GM12865 (cell line): ENCODE measurements at regions not wholly inside any gene's neighbourhood (a gene's known extent, or its start where the extent isn't known, plus 50 kb on each side); places are given as distances from the start of the nearest gene placed in this dataset.

Experiments
- DNase-seq: peaks from one replicate; pipeline ENCODE4 v3.0.0; 2010; ENCODE audit warnings: low read depth
- H3K4me3 ChIP-seq: 2 replicates; pipeline ENCODE4 v1.5.1; 2011; ENCODE audit warnings: mild to moderate bottlenecking, low read depth, low read length, control low read depth
- TF ChIP-seq, protein P1 (sequence below): IDR thresholded peaks from 2 replicates; pipeline ENCODE4 v1.5.1; 2011; ENCODE audit warnings: low read length, control low read depth, low read depth, inconsistent platforms; ENCODE audit not compliant: insufficient read depth; ENCODE audit errors: missing control alignments

DNA sequence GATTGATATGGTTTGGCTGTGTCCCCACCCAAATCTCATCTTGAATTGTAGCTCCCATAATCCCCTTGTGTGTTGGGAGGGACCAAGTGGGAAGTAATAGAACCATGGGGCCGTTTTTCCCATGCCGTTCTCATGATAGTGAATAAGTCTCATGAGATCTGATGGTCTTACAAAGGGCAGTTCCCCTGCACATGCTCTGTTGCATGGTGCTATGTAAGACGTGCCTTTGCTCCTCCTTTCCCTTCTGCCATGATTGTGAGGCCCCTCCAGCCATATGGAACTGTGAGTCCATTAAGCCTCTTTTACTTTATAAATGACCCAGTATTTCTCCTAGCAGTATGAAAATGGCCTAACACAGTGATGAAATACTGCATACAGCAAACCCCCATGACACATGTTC is 84.8 kb upstream of the SELENOP start:
- TF ChIP-seq, protein P1, sequence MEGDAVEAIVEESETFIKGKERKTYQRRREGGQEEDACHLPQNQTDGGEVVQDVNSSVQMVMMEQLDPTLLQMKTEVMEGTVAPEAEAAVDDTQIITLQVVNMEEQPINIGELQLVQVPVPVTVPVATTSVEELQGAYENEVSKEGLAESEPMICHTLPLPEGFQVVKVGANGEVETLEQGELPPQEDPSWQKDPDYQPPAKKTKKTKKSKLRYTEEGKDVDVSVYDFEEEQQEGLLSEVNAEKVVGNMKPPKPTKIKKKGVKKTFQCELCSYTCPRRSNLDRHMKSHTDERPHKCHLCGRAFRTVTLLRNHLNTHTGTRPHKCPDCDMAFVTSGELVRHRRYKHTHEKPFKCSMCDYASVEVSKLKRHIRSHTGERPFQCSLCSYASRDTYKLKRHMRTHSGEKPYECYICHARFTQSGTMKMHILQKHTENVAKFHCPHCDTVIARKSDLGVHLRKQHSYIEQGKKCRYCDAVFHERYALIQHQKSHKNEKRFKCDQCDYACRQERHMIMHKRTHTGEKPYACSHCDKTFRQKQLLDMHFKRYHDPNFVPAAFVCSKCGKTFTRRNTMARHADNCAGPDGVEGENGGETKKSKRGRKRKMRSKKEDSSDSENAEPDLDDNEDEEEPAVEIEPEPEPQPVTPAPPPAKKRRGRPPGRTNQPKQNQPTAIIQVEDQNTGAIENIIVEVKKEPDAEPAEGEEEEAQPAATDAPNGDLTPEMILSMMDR = no peak
- no peak overlapping the region for H3K4me3 ChIP-seq
- no peak for DNase-seq

DNA sequence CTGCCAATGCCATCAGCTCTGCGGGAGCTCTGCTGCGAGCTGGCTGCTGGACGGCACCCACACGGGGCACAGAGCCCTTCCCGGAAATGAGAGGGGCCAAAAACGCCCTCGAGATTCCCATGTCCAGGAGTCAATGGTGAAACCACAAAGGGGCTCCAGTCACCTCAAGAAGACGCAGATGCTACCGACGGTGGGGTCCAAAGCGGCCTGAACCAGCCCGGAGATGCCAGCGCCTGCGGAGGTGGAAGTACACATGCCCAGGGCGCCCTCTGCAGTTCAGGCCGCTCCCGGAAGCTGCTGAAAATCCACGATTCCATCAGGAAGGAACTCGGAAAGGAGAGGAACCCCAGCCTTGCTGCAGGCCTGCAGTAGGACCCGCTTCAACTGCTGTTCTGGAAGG is 82.4 kb upstream of the SELENOP start:
- TF ChIP-seq, protein P1 = no peak
- H3K4me3 ChIP-seq = no peak overlapping the region
- DNase-seq = no peak

DNA sequence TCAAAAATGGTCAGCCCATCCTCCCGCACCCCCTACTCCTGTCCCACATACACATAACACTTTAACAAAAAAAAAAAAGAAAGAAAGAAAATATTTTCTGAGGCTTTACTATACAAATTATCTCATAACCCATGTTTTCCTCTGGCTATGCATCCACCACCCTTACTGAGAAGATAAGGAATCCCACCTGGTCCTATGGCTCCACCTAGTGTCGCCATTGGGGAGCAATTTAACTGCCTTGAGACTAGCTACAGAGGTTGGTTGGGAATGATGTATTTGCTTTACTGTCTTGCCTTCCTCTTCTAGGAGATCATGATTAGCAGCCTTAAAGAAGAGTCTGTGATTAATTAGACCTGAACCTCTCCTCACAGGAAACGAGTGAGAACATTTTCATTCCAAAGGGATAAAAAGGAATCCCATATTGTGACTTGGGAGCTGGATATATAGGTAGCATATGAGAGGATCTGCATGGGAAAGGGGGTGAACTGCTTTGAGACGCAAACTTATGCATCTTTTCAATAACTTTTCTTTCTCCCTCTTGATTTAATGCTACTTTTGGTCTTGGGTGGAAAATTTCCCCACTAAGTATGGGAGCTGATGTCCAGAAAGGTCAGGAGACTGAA is 77.7 kb upstream of the SELENOP start:
- DNase-seq = peak; percentile 74
- TF ChIP-seq, protein P1 = peak; percentile 86
- no peak overlapping the region for H3K4me3 ChIP-seq

DNA sequence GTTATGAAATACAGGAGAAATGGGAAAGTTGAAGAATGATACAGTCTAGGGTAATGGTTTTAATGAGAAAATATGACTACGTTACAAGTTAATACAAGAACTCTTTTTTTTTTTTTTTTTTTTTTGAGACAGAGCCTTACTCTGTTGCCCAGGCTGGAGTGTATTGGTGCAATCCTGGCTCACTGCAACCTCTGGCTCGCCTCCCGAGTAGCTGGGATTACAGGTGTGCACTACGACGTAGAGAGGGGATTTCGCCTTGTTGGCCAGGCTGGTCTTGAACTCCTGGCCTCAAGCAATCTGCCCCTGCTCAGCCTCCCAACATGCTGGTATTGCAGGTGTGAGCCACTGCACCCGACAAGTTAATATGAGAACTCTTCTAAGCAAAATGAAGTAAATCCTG is 77.1 kb upstream of the SELENOP start:
- TF ChIP-seq, protein P1 = no peak
- no peak overlapping the region for H3K4me3 ChIP-seq
- DNase-seq = no peak

DNA sequence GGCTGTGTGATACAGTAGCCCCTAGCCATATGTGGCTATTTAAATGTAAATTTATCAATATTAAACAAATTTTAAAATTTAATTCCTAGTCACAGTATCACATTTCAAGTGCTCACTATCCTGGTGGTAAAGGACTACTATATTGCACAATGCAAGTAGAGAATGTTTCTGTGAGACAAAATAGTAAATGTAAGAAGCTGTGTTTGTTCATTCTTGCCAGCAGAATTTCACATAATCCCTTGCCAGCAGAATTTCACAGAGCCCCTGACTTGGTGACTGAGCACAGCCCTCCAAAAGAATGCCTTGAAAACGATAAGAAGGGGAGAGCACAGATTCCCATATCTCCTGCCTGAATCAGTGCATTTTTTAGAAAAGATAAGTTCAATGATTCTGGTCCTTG is 75.9 kb upstream of the SELENOP start:
- no peak for DNase-seq
- TF ChIP-seq, protein P1 = no peak
- H3K4me3 ChIP-seq = no peak overlapping the region

DNA sequence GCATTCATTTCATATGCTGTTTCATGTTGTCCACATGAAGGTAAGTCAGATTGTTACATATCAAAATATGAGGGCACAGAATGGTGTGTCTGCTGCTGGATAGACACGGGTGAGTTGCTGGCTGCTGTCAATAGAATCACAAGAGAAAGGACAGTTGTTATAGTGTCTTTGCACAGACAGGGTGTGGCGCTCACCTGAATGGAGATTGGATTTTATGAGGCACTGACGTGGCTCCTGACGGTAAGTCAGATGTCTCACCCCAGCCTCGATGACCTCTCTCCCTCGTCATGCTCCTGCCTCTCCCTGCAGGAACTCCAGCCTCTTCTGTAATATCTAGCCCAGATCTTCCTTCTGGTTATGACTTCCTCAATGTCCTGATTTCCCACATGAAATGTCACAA is 75.4 kb upstream of the SELENOP start:
- TF ChIP-seq, protein P1 = no peak
- no peak for DNase-seq
- H3K4me3 ChIP-seq = no peak overlapping the region

DNA sequence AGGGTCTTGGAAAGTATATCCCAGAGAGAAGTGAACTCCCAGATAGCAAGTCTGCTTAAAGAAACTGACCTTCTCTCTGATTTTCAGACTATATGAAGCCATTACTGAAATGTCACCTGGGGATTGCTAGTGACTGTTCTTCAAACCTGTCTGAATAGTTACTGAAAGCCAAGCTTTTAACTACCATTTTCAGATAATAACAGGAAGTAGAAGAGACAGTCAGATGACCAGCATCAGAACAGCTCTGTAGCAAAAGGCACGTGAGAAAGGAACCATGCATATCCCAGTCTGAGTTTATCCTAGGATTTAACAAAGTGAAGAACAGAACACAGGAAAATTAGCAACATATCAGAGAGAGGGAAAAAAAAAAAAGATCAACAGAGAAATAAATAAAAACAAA is 74.9 kb upstream of the SELENOP start:
- no peak overlapping the region for H3K4me3 ChIP-seq
- TF ChIP-seq, protein P1 = no peak
- DNase-seq = no peak
